IPS-NIHi7 (cell line): ENCODE measurements at regions not wholly inside any gene's neighbourhood (a gene's known extent, or its start where the extent isn't known, plus 50 kb on each side); places are given as distances from the start of the nearest gene placed in this dataset.

Experiments
- DNase-seq: peaks from one replicate; pipeline ENCODE4 v3.0.0; 2012; ENCODE audit warnings: mixed read lengths; ENCODE audit errors: extremely low spot score

DNA sequence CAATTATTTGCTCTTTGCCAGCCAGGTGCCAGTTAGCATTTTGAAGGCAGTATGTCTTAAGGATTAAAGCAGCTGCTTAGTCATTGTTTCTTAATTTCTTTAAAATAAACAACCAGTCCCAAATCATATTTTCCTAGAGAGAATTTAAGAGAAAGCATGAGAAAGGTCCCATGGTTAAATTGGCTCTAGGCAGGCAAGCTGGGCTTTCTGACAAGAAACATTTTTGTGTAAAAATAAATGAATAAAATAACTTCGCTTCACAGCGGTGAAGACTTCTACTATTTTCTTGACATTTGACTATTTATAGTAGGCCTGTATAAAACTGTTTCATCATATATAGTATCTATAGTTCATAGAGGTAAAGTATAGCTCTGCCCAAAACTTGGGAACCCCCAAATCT, 617.7 kb upstream of the C9orf72 start:
- no peak for DNase-seq

DNA sequence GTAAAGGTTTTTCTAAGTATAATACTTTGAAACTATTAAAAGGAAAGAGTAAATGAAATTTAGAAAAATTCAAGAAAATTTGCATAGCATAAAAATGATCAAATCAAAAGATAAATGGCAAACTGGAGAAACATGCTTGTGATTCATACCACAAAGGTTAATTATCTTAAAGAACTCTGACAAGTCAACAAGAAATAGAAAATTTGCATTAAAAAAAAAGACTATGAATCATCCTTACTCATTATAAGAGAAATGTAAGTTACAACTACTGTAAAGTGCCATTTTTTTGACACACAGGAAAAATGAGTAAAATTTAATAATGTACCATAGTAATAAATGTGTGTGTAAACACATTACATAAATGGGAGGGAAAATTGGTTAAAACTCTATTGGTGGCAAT, 624.4 kb upstream of the C9orf72 start:
- no peak for DNase-seq

DNA sequence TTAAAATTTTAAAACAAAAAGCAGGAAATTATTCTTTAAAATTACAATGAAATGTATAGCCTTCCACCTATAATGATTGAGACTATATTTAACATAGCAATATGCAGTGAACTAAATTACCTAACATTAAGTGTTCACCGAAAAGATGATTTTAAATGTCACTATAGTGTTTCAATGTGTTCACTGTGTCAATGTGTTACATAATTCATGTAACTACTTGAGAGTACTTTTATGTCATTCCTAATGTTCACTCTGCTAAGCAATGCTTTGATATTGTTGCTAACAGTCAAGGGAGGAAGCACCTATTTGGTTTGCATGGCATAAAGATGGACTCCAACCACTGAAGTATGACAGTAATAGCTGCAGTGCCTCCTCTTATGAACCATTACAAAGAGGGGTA, 629.8 kb upstream of the C9orf72 start:
- DNase-seq: no peak

DNA sequence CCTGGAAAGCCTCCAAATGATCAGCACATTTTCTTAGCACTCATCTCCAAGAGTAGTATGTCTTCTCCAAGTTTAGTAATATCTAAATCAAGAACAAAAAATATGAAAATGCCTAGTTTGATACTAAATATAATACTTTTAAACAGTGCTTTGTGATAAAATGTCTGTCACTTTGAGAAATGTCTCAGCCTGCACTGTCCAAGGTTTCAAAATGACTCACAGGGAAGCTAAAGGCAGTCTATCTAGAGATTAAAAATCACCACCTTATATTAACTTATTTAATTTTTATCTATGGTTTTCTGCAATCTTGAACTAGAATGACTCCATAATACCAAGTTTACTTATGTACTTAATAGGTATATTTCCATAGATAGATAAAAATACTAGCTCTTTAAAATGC, 633.0 kb upstream of the C9orf72 start:
- DNase-seq: no peak

DNA sequence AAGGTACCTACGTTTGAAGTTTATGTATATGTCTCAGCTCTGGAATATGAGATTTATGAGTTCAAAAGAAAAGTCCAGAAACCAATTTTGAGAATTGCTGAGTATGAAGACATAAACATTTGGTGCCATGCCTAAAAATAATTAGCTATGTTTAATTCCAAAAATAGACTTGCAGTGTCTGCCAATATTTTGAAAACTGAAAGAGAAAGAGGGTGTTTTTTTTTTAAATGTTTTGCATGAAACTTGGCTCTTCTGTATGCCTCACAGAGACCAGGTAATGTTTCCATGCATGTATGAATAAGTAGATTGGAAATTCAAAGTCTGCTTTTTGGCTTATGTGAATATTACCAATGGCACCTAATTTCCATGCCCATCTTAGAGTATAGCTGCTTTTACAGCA, 634.4 kb upstream of the C9orf72 start:
- no peak for DNase-seq

DNA sequence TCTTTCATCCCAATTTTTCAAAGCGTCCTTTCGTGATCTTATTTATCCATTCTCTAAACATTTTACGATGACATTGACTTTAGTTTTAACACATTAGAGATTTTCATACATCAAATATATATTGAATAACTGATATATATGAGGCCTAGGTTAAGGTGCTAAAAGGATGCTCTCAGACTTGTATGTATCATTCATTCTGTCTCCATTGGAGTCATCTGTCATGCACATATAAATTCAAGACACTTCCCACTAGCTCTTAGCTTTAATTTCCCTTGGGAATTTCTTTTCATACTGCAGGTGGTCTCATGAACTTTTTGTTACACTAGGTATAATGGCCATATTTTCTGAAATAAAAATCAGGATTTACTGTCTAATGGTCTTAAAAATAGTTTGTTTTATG, 635.8 kb upstream of the C9orf72 start:
- DNase-seq: no peak

DNA sequence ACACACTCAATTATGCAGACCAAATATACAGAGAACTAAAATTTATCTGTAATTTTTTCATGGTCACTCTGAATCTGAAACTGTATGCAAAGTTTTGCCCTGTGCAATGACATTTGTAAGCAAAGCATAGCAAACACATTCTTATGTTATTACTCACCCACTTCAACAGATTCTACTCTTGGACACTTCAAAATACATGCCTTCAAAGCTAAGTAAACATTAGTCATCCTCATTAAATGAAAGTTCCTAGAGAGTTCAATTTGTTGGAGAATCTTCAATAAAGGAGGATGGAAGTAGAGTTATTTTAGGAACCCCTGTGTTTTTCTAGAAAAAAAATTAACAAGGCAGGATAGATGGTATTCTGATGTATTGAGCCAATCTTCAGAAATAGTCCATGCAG, 639.7 kb upstream of the C9orf72 start:
- no peak for DNase-seq

DNA sequence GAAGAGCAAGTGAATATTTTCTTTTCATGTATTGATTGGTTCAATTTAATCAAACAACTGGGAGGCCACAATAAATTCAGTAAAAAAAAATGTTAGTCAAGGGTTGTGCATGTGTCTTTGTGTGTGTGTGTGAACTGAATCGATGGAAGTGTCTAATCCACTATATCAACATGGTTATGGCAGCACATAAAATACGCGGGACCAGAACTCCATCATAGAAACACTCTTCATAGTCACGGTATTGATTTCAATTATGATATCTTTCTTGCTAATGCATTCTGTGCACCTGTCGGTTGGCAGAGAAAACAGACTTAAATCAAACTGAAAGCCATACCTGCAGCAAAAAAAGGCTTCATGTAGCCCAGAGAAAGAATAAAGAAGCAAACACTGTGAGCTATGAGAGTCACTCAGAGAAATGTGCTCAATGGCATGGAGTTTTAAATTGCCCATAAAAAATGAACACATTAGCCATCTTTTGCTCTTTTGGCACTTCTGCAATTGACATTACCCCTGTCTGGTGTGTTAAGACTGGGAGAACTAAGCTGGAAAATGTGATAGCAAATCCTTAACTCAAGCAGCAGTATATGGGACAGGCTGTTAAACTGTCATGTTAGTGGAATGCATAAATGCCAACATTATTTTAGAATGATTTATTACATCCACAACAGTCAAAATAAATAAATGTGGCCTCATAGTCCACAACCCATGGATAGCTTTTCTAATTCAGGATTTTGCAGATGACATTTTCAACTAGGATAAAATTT, 642.4 kb upstream of the C9orf72 start:
- no peak for DNase-seq

DNA sequence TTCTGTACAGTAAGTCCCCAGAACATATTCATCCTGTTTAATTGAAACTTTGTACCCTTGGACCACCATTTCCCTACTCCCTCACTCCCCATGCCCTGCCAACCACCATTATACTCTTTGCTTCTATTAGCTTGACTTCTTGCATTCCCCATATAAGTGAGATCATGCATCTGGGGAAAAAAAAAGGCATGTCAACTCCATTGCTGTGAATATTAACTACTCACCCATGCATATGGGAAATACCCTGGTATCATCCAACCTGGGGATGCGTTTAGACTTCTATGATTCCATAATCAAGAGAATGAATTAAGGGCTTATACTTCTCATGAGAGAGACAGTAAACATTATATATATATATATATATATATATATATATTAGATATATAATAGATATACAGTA, 659.4 kb upstream of the C9orf72 start:
- DNase-seq: no peak

DNA sequence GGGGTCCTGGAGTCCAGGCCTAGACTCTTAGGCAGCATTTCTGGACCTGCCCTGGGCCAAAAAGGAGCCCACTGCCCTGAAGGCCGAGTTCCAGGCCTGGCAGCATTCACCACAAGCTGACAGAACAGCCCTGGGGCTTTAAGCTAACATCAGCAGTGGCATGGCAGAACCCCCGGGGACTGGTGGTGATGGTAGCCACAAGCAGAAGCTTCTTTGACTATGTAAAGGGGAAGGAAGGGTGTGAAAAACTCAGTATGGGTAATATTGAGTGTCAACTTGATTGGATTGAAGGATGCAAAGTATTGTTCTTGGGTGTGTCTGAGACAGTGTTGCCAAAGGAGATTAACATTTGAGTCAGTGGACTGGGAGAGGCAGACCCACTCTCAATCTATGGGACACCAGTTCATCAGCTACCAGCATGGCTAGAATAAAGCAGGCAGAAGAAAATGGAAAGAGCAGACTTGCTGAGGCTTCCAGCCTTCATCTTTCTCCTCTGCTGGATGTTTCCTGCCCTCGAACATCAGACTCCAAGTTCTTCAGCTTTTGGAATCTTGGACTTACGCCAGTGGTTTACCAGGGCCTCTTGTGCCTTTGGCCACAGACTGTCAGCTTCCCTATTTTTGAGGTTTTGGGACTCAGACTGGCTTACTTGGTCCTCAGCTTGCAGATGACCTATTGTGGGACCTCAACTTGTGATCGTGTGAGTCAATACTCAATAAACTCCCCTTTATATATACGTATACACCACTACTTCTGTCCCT, 661.0 kb upstream of the C9orf72 start:
- no peak for DNase-seq

DNA sequence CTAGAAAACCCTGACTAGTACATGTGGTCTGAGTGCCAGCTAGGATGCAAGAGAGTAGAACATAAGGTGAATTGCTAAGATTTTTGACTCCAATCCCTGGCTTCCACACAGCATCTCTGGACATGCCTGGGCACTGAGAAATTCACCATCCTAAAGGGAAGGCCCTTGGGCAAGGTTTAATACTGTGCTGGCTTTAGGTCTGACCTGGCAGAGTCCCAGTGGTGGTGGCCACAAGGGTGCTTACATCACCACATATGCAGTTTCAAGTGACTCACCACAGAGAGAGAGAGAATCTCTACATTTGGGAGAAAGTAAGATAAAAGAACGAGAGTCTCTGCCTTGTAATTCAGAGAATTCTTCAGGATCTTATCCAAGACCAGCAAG, 661.6 kb upstream of the C9orf72 start:
- DNase-seq: peak; percentile 10

DNA sequence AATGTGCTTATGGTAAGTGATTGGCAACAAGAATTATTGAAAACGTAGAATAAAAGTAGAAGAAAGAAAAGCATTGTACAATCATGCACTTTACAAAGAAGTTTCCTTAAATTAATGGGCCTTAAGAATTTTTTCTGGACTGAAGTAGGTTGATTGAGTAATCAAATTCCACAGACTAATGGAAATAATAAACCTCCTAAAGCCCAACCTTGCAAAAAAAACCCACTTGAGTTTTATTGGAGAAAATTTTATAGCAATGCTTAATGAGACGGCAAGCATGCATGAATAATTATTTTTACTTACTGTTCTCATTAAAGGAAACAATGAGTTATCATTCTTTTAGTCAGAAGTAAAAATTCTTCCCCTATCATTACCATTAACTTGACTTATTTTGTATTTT, 676.1 kb upstream of the C9orf72 start:
- no peak for DNase-seq

DNA sequence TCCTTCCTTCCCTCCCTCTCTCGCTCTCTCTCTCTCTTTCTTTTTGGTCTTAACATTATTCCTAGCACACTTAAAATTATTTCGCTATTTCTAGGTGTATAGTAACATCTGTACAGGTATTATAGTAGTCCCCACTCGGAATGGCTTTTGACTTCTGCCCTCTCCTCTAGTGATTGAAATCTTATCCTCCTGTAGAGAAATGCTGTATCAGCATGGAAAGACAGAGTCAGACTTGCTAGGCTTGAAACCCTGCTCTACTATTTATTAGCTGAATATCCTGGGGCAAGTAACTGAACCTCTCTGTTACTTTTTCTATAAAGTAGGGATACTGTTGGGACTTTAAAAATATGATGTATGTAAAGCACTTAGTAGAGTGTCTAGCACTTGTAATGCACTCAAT, 681.9 kb upstream of the C9orf72 start:
- no peak for DNase-seq

DNA sequence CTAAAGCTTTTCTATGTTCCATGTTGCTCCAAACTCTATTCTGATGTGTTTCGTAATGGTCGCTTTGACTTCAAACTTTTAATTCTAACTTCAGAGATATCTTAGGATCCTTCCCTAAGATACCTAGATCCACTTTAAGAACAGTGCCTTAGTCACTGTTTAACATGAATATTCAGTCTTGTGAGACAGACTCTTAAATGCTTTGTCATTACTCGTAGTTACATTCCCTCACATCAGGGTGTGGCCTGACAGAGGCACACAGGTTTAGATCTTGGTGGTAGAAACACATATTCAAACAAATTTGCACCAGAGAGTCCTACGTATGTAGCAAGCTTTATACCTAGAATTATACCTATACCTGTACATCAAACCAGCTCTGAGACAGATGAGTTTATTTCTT, 687.0 kb upstream of the C9orf72 start:
- no peak for DNase-seq

DNA sequence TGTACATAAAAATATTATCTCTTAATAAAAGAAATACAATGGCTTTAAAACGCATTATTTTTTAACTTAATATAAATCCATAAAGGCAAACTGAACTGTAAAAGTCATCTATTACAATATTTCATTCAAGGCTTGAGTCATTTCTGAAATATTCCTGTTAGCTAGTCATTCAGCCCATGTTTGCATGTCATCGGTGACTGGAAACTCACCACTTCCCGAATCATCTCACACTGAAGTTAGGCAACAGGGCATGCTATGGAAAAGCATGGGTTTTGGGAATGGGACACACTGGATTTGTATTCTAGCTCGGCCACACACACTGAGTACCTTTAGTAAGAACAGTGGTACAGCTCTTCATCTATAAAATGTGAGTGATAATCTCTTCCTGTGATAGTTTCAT, 691.1 kb upstream of the C9orf72 start:
- no peak for DNase-seq

DNA sequence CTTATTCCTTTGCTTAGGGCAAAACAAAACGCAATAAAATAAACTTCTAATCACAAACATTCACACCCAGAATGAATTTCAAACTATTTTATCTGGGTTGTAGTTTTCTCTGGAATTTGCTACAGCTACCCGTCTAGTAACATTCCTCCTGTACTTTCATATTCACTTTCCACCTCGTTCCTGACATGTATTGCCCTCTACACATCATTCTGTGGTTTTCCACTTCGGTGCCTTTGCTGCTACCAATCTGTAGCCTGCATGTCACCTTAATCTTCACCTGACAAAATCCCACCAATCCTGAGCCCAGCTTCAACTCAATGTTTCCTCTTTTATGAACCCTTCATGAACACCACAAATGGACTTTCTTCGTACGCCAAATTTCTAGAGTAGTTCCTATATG, 694.1 kb upstream of the C9orf72 start:
- no peak for DNase-seq

DNA sequence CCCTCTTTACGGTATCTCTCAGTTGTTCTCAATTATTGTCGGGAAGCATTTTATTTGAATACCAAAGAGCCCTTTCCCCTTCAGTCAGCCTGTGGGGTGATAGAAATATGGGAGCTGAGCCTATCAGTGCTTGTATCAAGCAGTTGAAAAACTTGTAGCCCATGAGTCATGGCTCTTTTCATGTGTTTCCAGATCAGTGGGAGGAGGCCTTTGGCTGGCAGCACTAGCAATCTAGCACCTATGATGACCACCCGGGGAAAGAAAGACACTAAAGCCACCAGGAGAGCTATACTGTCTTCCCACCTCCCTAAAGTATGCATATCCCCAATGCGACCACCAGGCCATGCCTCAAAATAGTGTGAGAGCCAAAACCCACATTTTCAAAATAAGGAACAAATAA, 696.9 kb upstream of the C9orf72 start:
- DNase-seq: peak; percentile 22

DNA sequence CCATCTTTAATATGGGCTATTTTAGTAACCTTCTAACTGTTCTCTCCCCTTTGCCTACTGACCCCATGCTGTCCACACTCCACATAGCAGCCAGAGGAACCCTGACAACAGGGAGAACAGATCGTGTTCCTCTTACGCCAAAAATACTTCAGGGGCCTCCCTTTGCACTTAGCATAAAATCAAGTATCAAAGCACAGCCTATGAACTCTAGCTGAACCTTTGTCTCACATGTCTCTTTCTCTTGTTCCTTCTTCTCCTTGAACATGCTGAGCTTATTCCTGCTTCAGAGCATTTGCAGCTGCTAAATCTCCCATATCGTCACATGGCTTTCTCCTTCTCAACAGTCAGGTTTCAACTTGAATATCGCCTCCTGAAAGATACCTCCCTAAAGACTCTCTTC, 698.8 kb upstream of the C9orf72 start:
- no peak for DNase-seq

DNA sequence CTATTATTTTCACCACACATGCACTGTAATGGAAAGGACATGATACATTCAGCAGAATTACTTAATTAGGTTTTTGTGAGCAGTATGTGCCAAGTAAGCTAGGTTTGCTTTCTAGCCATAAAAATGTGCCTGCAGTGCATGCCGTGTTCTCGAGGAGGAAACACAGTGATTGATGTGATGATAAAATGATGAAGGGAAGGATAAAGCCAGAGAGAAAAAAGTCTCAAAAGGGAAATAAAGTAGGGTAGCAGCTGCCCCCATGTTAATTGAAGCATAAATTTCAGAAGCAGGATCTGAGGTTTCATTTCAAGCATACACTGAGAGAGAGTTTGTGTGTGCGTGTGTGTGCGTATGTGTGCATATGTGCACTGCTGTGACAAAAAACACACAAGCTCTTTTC, 714.2 kb upstream of the C9orf72 start:
- no peak for DNase-seq

DNA sequence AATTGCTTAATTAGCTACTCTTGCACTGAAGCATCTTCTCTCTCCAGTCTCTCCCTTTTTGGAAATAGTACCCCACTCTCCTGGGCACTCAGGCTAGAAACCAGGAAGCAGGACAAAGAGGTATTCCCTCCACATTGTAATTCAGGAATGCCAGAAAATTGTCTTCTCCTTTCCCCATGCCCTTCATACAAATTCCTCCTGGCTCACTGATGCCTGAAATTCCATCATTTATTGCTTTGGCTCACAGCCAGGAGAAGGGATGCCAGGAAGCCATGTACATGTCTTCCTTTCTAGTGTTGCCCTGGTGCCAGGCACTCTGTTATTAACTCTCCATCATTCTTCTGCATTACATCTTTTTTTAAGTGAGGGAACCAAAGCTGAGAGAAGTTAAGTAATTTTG, 716.5 kb upstream of the C9orf72 start:
- no peak for DNase-seq

DNA sequence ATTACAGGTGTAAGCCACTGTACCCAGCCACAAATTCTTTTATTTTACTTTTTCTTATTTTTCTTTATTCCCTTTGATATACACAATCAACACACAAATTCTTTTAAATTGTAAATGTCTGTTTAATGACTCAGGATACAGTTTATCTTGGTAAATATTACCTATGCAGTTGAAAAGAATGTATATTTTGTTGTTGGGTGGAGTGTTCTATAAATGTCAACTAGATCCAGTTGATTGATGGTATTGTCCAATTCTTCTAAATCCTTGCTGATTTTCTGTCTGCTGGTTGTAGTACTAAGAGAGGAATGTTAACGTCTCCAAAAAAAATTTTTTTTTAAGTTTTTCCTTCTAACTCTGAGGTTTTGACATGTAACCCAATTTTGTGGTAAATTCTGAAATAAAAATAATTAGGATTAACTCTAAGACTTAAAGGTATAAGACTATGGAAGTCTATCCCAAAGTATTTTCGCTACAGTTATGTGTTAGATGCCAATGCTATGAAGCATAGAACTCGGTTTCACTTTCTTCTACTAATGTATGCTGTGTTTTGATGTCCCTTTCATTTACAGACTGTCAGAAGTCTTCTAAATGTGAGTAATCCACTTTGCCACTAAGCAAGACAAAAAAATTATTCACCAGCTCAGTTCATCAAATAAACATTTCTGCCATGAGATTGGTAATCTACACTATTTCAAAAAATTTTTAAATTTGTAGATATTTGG, 720.2 kb upstream of the C9orf72 start:
- no peak for DNase-seq

DNA sequence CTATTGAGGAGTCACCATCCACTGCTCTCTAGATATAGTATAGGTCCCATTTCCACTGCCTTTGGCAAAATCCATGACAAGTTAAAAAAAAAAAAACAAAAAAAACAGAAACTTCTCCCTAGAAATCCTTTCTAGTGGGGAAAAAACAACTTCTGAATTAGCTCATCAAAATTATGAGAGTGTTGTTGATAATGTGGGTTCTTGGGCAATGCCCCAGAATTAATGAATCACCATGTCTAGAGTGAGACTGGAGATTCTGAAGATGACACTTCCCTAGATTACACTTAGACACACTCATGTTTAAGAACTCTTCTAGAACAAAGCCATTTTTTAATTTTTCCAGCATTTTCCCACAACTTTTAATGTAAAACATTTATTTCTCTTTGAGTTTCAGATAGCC, 728.0 kb upstream of the C9orf72 start:
- DNase-seq: no peak

DNA sequence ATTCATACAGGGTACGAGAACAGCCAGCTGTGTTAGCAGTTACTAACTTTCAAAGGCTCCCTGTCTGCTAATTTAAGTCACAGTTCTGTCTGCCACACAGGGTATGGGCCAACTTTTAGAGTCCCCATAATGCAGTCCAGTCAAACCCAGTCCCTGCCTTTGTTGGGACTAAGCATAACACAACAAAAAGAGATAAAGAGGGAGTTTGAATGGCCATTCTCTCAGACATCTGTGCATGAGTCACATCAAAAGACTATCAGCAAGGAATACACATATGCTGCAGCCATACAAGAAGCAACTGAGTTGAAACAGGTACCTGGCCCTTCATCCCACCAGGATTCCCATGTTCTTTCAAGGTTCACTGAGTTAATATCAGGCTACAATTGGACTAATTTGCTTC, 744.5 kb upstream of the C9orf72 start:
- peak; percentile 11 for DNase-seq
